ENCODE measurements at regions not wholly inside any gene's neighbourhood (a gene's known extent, or its start where the extent isn't known, plus 50 kb on each side); places are given as distances from the start of the nearest gene placed in this dataset.

DNA sequence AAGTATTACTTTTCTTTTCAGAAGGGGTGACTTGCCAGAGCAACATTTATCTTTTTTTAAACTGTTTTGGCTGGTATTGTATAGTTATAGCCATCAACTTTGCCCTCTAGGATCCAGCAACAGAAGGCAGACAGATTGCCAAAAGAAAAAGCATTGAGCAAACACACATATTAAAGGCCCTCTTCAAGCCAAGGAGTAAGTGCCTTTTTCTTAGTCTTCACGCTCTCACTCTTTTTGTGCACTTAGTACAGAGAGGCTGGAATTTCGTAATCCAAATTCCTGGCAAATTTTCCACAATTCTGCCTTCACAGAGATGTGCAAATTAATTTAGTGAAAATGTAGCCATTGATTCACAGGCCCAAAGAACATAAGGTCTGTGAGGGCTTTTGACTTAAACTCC, 253.1 kb upstream of the EDA2R start:
- TF ChIP-seq POLR2A (IDR thresholded peaks at IDR 0.05): no peak
- TF ChIP-seq, protein P1, sequence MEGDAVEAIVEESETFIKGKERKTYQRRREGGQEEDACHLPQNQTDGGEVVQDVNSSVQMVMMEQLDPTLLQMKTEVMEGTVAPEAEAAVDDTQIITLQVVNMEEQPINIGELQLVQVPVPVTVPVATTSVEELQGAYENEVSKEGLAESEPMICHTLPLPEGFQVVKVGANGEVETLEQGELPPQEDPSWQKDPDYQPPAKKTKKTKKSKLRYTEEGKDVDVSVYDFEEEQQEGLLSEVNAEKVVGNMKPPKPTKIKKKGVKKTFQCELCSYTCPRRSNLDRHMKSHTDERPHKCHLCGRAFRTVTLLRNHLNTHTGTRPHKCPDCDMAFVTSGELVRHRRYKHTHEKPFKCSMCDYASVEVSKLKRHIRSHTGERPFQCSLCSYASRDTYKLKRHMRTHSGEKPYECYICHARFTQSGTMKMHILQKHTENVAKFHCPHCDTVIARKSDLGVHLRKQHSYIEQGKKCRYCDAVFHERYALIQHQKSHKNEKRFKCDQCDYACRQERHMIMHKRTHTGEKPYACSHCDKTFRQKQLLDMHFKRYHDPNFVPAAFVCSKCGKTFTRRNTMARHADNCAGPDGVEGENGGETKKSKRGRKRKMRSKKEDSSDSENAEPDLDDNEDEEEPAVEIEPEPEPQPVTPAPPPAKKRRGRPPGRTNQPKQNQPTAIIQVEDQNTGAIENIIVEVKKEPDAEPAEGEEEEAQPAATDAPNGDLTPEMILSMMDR (IDR thresholded peaks at IDR 0.05): no peak
